Neural cell (in vitro differentiated cells): ENCODE measurements at regions not wholly inside any gene's neighbourhood (a gene's known extent, or its start where the extent isn't known, plus 50 kb on each side); places are given as distances from the start of the nearest gene placed in this dataset.

ENCODE experiments used
- H2AFZ ChIP-seq: fragments of 200-600, 300-800 bp; sonication (generic), shearing (Covaris generic); 2 replicates; pipeline ENCODE4 v1.6.0; 2014; ENCODE audit warnings: low read depth, mild to moderate bottlenecking, antibody characterized with exemption, low read length, moderate library complexity
- H3F3A ChIP-seq: fragments of 200-600 bp; shearing (Covaris generic); 2 replicates; pipeline ENCODE4 v1.6.1; 2016; ENCODE audit warnings: mild to moderate bottlenecking, moderate library complexity, mixed read lengths, antibody characterized with exemption, low read length; ENCODE audit not compliant: insufficient read depth, poor library complexity, severe bottlenecking
- H3K27ac ChIP-seq: fragments of 200-600, 300-800 bp; sonication (generic), shearing (Covaris generic); 2 replicates; pipeline ENCODE4 v1.5.1; 2014; ENCODE audit warnings: mild to moderate bottlenecking, low read length, moderate library complexity
- H3K27me3 ChIP-seq: fragments of 300-800, 200-600 bp; sonication (generic), shearing (Covaris generic); 2 replicates; pipeline ENCODE4 v1.6.0; 2014; ENCODE audit warnings: mild to moderate bottlenecking, low read depth, low read length, moderate library complexity; ENCODE audit not compliant: insufficient read depth
- H3K36me3 ChIP-seq: fragments of 300-800, 200-600 bp; sonication (generic), shearing (Covaris generic); 2 replicates; pipeline ENCODE4 v1.5.1; 2014; ENCODE audit warnings: mild to moderate bottlenecking, antibody characterized with exemption, low read length, moderate library complexity; ENCODE audit not compliant: insufficient read depth
- H3K4me2 ChIP-seq: fragments of 300-800, 200-600 bp; sonication (generic), shearing (Covaris generic); 2 replicates; pipeline ENCODE4 v1.6.0; 2014; ENCODE audit warnings: mild to moderate bottlenecking, low read length
- H3K4me3 ChIP-seq: fragments of 300-800, 200-600 bp; sonication (generic), shearing (Covaris generic); 2 replicates; pipeline ENCODE4 v1.5.1; 2014; ENCODE audit warnings: mild to moderate bottlenecking, low read length, moderate library complexity
- H3K79me2 ChIP-seq: fragments of 200-600 bp; shearing (Covaris generic); replicated peaks from 2 replicates; pipeline ENCODE4 v1.6.0; 2014; ENCODE audit warnings: mild to moderate bottlenecking, low read length, moderate library complexity; ENCODE audit not compliant: insufficient read depth
- H3K9ac ChIP-seq: fragments of 300-800, 200-600 bp; sonication (generic), shearing (Covaris generic); 2 replicates; pipeline ENCODE4 v1.6.1; 2016; ENCODE audit warnings: mild to moderate bottlenecking, low read length, mixed read lengths
- H3K9me2 ChIP-seq: fragments of 200-600 bp; shearing (Covaris generic); 2 replicates; pipeline ENCODE4 v1.6.1; 2016; ENCODE audit warnings: mild to moderate bottlenecking, low read length, mixed read lengths; ENCODE audit not compliant: insufficient read depth
- H3K9me3 ChIP-seq: fragments of 200-600, 300-800 bp; sonication (generic), shearing (Covaris generic); 2 replicates; pipeline ENCODE4 v1.6.1; 2016; ENCODE audit warnings: mild to moderate bottlenecking, mixed run types, low read length, moderate library complexity, mixed read lengths
- H4K20me1 ChIP-seq: fragments of 200-600 bp; shearing (Covaris generic); 2 replicates; pipeline ENCODE4 v1.6.1; 2016; ENCODE audit warnings: mild to moderate bottlenecking, mixed run types; ENCODE audit not compliant: insufficient read depth
- CTCF ChIP-seq: fragments of 450-650 bp; IDR thresholded peaks from 2 replicates; pipeline ENCODE4 v1.5.1; 2014; ENCODE audit warnings: antibody characterized with exemption, mild to moderate bottlenecking, moderate library complexity; ENCODE audit not compliant: poor library complexity, severe bottlenecking
- EP300 ChIP-seq: fragments of 450-650 bp; conservative IDR thresholded peaks from 2 replicates; pipeline ENCODE4 v1.6.1; 2014; ENCODE audit warnings: antibody characterized with exemption, mild to moderate bottlenecking, moderate library complexity; ENCODE audit not compliant: poor library complexity, severe bottlenecking
- EZH2 ChIP-seq: fragments of 200-600, 300-800 bp; shearing (Covaris generic), sonication (generic); IDR thresholded peaks from 2 replicates; pipeline ENCODE4 v1.6.1; 2014; ENCODE audit warnings: antibody characterized with exemption, low read length, borderline replicate concordance, mild to moderate bottlenecking; ENCODE audit not compliant: insufficient read depth, poor library complexity, severe bottlenecking
- MXI1 ChIP-seq: fragments of 450-650 bp; conservative IDR thresholded peaks from 2 replicates; pipeline ENCODE4 v1.6.1; 2014; ENCODE audit warnings: antibody characterized with exemption, mild to moderate bottlenecking; ENCODE audit not compliant: poor library complexity, severe bottlenecking
- POLR2AphosphoS5 ChIP-seq: IDR thresholded peaks from 2 replicates; pipeline ENCODE4 v1.6.1; 2012
- RAD21 ChIP-seq: fragments of 450-650 bp; conservative IDR thresholded peaks from 2 replicates; pipeline ENCODE4 v1.6.1; 2014; ENCODE audit warnings: antibody characterized with exemption, mild to moderate bottlenecking, moderate library complexity
- REST ChIP-seq: IDR thresholded peaks from 2 replicates; pipeline ENCODE4 v1.6.1; 2012; ENCODE audit warnings: borderline replicate concordance
- SMC3 ChIP-seq: fragments of 450-650 bp; conservative IDR thresholded peaks from 2 replicates; pipeline ENCODE4 v1.6.1; 2014; ENCODE audit warnings: antibody characterized with exemption, mild to moderate bottlenecking, moderate library complexity; ENCODE audit not compliant: poor library complexity
- TAF1 ChIP-seq: IDR thresholded peaks from 2 replicates; pipeline ENCODE4 v1.6.1; 2012; ENCODE audit warnings: low read depth

GRCh38 chr4:175929932-175930331 lies 117.9 kb upstream of the GPM6A start:
- Histone ChIP-seq H4K20me1 (no peaks in the 10 kb centered on the region), H3K9me3 (no peaks in the 10 kb centered on the region), H3K79me2 (no peaks in the 10 kb centered on the region), H3K9ac (no peak overlapping the region), H3K4me3 (no peak overlapping the region), H2AFZ (no peak overlapping the region), H3K4me2 (no peak overlapping the region), H3F3A (no peaks in the 10 kb centered on the region), H3K27me3 (no peaks in the 10 kb centered on the region), H3K9me2 (no peaks in the 10 kb centered on the region), H3K27ac (no peak overlapping the region), H3K36me3 (no peaks in the 10 kb centered on the region)
- TF ChIP-seq CTCF, result no peak

GRCh38 chr4:175930471-175930870 lies 118.4 kb upstream of the GPM6A start:
- Histone ChIP-seq H3F3A (no peaks in the 10 kb centered on the region), H2AFZ (no peak overlapping the region), H3K9me3 (no peaks in the 10 kb centered on the region), H3K9me2 (no peaks in the 10 kb centered on the region), H4K20me1 (no peaks in the 10 kb centered on the region), H3K4me3 (no peak overlapping the region), H3K36me3 (no peaks in the 10 kb centered on the region), H3K79me2 (no peaks in the 10 kb centered on the region), H3K4me2 (no peak overlapping the region), H3K9ac (no peak overlapping the region), H3K27me3 (no peaks in the 10 kb centered on the region), H3K27ac (no peak overlapping the region)
- no peak for TF ChIP-seq MXI1
- no peak for TF ChIP-seq RAD21
- no peak for TF ChIP-seq EP300
- TF ChIP-seq SMC3, result no peak
- no peak for TF ChIP-seq TAF1
- no peak for TF ChIP-seq EZH2
- TF ChIP-seq CTCF, result no peak
- TF ChIP-seq POLR2AphosphoS5, result no peak
- TF ChIP-seq REST, result no peak
